IPS-NIHi11 (cell line): ENCODE measurements at regions not wholly inside any gene's neighbourhood (a gene's known extent, or its start where the extent isn't known, plus 50 kb on each side); places are given as distances from the start of the nearest gene placed in this dataset.
"Not testable (repeated sequence)": the region's sequence is repeated elsewhere in the genome, so short reads cannot be mapped to it uniquely, and the experiment has no call there.

Experiments
- DNase-seq: peaks from one replicate; pipeline ENCODE4 v3.0.0; 2012; ENCODE audit warnings: mixed read lengths, low spot score

DNA sequence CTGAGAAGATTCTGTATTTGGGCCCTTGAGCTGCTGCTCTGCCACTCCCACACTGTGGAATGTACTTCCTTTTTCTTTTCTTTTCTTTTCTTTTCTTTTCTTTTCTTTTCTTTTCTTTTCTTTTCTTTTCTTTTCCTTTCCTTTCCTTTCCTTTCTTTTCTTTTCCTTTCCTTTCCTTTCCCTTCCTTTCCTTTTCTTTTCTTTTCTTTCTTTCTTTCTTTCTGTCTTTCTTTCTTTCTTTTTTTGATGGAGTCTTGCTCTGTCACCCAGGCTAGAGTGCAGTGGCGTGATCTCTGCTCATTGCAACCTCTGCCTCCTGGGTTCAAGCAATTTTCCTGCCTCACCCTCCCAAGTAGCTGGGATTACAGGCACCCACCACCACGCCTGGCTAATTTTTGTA is 89.8 kb downstream of the DNAAF6 start:
- not testable (repeated sequence) for DNase-seq

DNA sequence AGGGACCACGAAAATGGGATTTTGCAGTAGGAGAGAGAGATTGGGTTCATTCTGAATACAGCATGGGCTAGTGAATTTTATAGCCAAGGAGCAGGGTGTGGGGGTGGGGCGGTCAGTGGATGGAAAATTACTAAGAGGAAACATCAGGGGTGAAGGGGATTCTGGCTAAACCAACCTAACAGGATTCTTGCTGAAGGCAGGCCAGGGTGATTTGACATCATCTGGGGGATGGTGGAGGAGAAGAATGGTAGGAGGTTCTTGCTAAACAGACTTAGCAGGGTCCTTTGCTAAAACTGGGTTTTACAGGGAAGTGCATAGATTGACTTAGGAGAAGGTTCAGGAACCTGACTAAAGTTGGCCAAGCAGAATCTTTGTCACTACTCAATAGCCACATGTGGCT is 91.9 kb downstream of the DNAAF6 start:
- no peak for DNase-seq

DNA sequence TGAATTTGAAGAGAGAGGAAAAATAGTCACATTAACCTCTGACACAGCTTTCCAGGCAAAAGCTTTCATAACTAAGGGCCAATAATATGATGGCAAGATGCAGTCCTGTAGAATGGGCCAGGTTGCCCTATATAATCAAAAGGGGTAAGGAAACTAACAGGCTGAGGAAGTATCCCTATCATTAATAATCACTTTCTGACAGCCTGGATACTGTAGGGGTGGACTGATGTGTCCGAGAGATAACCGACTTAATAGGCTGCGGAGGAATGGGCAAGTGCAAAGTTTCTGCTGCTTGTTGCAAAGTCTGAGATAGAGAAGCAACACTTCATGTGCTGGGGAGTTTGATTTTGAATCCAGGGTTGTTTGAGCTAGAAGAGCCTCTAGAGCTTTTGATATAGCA is 94.8 kb downstream of the DNAAF6 start:
- DNase-seq, result no peak

DNA sequence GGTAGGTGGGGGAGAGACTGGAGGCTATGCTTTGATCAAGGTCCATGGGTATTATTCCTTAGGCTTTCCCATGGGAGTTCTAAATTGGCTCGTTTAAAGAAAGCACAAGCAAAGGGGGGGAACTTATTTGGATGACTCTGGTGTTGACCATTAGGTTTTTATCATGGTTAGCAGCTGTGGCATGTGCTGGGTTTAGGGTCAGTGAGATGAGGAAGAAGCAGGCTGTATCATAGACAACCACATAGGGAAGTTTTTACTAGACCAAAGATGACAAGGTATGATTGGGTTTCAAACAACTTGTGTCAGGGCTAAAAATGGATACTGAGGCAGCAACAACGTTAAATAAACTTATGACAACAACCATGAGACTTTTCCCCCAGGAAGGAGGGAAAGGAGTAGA is 97.7 kb downstream of the DNAAF6 start:
- no peak for DNase-seq

DNA sequence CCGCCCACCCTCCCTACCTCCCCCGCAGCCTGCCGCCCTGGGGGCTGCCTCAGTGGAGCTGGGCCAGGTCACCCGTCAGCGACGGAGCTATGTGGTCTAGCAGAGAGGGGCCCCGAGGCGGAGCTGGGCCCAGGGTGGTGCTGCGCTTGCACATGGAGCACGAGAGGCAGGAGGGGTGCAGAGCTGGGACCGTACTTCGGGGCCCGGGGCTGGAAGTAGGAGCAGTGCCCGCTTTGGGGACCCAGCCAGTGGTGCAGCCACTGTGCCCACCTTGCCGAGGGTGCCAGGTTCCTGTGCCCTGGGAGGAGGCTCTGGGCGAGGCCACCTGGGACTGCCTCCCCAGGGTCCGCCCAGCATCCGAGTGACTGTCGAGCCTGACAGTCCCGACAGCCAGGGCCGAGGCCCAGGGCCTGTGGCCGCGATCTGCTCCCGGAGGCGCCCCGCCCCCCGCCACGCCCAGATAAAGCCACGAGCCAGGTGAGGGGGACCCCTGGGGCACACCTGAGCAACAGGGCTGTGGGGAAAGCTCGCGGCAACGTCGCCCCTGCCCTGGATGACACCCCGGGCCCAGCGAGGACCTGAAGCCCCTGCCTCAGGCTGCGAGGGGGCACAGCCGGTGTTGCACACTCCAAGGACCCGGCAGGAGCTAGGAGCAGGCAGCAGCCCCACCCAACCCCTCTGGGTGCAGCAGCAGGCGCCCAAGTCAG is 117.5 kb downstream of the DNAAF6 start:
- DNase-seq, result peak; percentile 4

DNA sequence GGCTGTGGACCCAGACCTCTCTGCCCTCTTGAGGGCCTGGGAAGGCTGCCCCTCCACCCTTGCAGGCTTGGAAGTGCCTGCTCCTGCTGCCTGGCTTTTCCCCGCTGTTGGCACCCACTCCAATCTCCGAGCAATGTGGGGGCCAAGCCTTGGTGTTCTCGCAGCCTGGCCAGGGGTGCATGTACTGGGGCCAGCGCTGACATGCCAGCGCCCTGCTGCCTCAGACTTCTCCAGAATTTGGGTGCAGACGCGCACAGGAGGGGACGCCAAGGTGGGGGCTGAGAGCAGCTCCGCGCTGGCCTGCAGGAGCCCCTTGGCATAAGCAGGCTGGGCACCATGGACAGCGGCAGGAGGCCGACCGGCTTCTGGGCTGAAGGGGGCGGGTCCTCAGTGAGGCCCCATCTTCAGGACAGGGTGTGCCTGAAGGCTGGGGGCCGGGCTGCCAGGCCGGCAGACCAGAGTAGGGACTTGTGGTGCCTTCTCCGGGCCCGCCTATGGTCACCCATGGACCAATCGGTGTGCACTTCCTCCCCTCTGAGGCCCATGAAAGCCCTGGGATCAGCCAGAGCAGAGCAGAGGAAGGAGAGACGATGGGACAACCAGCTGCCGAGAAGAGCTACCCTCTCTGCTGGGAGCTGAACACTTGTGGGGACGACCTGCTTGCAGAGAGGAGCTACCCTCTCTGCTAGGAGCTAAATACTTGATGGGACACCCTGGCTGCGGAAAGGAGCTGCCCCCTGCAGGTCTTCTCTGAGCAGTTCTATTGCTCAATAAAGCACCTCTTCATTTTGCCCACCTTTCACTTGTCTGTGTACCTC is 118.3 kb downstream of the DNAAF6 start:
- peak; percentile 79 for DNase-seq

DNA sequence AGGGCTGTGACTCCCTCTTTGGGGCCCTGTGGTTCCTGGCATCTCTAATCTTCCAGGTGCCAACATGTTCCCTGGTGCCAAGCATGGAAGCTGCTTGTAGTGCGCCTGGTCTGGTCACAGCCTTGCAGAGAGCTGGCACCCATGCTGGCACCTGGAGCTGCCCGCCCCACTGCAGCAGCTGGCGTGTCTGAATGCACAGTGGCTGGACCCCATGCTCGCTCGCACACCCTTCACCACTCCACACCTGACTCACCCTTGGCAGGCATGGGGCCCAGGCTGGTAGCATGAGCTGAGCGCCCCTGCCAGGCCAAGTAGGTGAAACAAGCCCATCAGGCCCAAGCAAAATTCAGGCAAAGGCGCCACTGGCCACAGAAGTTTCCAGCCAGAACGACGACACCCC is 119.1 kb downstream of the DNAAF6 start:
- no peak for DNase-seq

DNA sequence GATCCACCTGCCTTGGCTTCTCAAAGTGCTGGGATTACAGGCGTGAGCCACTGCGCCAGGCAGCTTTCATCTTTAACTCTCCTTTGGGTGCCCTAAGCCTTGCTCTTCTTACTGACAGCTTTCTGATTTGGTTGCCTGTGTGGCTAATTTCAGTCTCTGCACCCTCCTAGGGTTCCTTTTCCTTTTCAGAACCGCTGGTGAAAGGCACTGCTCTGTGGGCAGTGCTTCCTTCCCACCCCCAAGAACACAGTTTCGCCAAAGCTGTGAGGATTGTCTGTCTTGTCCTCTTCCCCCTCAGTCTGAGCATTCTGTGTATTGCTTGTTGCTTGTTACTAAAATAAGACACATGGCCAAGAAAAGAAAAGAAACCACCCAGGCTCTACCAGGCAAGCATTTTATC is 101.4 kb upstream of the FRMPD3 start:
- no peak for DNase-seq

DNA sequence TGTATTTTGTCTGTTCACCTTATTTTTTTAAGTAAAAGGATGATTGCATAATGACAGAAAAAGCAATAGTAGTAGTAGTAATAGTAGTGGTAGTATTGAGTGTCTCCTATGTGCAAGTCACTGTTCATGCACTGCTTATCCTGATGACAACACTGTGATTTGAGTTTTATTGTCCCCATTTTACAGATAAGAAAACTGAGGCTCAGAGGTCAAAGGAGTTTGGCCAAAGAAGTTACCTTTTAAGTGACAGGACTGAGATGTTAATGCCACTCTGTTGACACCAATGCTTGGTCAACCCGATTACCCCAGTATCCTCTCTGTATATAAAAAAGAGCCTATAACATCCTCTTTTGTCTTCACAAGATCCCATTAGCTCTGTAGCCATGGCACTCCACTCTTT is 100.5 kb upstream of the FRMPD3 start:
- DNase-seq, result no peak

DNA sequence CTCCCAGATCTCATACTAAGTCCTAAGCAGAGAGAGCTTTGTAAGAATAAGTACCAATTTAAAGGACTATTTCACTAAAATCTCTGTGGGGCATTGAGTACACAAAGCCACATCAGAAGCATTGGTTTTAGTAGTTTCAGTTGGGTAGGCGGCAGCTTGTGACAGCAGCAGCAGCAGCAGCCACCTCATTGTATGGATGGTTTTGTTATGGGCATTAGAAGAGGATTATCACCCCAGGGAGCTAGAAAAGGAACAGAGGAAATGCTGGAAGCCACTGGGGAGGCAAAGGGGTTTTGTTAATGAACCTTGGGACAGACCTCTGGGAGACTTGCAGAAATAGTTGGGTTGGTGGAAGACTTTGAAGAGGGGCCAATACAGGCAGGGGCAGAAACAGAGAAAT is 93.9 kb upstream of the FRMPD3 start:
- peak; percentile 37 for DNase-seq

DNA sequence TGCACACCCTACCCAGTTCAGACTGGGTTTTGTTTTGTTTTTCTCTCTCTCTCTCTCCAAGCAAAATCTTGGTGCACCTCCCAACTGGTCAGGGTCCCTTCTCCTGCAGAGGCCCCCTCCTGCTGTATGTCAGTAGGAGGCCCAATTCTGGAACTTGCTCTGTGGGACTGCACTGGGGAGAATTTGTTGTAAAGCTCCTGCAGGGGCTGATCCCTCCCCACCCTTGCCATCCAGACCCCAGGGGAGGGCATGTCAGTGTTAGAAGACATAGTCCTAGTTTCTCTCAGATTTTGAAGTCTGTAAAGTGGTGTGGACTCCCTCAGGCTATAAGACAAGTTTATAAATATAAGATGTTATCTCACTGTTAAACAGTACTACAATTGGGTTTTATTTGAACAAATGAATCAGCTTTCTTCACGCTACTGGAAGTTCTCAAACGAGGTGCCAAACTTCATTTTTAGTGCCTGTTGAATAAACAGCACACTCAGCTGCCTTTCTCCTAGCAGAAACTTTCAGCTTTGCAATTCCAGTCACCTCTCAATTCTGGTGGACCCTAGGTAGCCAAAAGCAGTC is 88.6 kb upstream of the FRMPD3 start:
- DNase-seq, result no peak

DNA sequence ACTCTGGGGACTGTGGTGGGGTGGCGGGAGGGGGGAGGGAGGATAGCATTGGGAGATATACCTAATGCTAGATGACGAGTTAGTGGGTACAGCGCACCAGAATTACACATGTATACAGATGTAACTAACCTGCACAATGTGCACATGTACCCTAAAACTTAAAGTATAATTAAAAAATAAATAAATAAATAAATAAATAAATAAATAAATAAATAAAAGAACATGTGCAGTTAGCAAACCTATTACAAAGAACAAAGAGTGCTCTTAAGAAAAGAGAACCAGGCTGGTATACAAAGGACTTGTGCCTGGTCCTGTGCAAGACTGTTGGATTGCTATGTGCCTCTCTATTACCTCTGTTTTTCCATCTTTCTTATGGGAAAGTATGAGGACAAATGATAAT is 79.3 kb upstream of the FRMPD3 start:
- DNase-seq, result not testable (repeated sequence)

DNA sequence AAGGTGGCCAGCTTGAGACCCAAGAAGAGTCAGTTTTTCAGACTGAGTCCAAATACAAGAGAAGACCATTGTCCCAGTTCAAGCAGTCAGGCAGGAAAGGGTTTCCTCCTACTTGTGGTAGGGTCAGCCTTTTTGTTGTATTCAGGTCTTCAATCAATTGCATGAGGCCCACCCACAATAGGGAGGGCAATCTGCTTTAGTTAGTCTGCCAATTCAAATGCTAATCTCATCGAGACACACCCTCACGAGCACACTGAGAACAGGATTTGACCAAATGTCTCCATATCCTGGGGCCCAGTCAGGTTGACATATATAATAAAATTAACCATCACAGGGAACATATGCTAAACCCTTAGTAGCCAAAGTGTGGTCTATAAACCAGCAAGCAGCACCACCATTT is 75.3 kb upstream of the FRMPD3 start:
- no peak for DNase-seq

DNA sequence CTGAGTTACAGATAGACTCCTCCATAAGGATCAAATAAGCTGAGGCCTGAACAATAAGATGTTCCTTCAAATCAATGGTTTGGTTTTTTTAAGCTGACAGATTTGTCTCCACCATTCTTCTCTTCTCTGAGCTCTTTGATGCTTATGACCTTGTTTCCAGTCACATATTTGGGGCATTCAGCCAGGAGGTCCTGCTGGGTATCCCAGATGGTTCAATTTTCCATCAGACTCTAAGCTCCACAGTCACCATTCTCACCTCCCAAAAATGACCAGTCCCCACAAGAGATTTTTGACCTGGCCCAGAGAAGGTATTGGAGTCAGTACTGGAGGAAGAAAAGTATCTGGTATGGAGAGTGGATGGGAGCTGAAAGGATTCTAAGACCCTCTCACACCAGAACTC is 74.6 kb upstream of the FRMPD3 start:
- DNase-seq, result no peak

DNA sequence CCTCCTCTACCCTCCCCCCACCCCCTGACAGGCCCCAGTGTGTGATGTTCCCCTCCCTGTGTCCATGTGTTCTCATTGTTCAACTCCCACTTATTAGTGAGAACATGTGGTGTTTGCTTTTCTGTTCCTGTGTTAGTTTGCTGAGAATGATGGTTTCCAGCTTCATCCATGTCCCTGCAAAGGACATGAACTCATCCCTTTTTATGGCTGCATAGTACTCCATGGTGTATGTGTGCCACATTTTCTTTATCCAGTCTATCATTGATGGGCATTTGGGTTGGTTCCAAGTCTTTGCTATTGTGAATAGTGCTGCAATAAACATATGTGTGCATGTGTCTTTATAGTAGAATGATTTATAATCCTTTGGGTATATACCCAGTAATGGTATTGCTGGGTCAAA is 73.3 kb upstream of the FRMPD3 start:
- DNase-seq, result not testable (repeated sequence)

DNA sequence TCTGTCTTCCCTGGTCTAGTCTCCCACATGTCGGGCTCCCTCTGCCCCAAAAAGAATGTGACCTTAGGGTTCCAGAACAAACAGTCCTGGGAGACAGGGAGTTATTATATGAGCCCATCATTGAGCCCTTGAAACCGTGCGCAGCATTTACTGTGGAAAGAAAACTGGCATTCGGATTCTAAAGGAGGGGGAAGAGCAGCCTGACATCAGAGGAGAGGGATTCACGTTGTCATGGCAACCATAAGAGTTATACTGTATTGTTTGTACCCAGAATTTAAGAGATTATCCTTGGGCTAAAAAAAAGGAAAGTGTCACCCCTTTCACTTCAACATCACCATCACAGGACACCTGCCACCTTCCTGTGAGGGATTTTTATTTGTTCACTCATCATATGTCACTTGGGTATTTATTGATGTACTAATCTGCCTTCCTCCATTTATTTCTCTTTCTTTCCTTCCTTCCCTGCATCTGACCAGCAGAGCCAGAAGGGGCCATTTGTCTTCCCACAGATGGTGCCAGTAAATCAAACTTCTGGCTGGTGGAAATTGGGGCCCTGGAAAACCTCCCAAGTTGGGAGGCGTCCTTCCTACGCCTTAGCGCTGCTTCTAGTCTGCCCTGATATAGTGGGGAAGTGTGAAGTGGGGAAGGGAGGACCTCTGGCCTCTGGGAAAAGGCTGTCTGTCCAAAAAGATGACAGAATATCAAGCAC is 64.9 kb upstream of the FRMPD3 start:
- no peak for DNase-seq

DNA sequence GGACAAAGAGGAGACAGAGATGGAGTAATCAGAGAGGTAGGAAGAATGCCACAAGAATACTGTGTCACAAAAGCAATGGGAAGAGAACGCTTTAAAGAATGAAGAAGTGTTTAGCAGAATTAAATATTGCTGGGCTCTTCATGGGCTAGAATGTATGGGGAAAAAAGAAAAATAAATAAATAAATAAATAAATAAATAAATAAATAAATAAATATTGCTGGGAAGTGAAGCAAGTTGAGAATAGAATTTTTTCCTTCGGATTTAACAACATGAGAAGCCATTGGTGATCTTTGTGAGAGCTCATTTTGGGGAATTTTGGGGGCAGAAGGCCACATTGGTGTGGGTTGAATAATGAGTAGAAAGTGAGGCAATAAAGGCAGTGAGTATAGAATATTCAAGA is 59.7 kb upstream of the FRMPD3 start:
- no peak for DNase-seq

DNA sequence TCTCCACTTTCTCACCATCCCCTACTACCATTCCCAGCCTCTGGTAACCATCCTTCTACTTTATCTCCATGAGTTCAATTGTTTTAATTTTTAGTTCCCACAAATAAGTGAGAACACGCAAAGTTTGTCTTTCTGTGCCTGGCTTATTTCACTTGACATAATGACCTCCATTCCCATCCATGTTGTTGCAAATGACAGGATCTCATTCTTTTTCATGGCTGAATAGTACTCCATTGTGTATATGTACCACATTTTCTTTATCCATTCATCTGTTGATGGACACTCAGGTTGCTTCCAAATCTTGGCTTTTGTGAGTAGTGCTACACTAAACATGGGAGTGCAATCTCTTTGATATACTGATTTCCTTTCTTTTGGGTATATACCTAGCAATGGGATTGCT is 55.8 kb upstream of the FRMPD3 start:
- not testable (repeated sequence) for DNase-seq

DNA sequence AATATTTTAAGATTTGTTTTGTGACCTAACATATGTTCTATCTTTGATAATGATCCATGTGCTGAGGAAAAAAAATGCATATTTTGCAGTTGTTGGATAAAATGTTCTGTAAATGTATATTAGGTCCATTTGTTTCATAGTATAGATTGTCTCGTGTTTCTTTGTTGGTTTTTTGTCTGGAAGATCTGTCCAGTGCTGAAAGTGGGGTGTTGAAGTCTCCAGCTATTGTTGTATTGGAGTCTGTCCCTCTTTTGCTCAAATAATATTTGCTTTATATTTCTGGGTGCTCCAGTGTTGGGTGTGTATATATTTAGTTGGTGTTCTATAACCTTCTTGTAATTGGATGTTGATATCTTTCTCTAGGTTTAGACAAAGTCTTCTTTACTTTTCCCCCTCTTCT is 53.2 kb upstream of the FRMPD3 start:
- DNase-seq, result no peak

DNA sequence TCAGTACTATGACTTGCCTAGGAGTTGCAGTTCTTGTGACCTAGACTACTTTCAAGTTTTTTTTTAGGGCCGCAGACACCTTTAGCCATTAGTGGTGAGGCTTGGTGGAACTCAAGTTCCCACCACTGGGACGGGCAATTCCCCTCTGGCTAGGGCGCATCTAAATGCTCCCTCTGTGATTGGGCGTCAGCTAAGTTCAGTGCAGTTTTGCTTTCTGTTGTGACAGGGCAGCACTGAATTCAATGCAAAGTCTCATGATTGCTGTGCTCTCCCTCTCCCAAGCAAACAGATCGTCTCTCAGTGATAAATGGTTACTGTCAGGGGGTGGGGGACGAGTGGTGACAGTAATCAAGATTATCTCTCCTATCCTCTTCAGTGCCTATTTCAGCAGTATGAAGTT is 52.7 kb upstream of the FRMPD3 start:
- no peak for DNase-seq

DNA sequence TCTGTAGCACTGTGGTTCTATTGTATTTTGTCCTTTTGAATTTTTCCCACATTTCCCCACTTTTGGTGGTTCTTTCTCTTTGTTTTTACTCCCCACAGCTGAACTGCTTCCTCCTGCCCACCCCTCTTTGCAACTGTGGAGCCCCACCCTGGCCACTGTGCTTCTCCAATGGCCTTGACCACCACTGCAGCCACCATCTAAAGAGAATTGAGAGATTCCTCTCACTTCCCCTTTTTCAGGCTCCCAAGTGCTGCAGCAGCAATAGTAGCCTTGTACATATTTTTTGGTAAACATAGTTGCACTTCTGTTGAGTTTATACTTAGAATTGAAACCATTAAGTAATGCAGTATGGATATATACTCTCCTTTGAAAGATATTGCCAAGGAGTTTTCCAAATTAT is 51.3 kb upstream of the FRMPD3 start:
- no peak for DNase-seq
